ENCODE measurements at regions not wholly inside any gene's neighbourhood (a gene's known extent, or its start where the extent isn't known, plus 50 kb on each side); places are given as distances from the start of the nearest gene placed in this dataset.

- Histone ChIP-seq H3K4me1 (ENCODE audit: control insufficient read depth, insufficient read depth, low read length) (no peaks in the 10 kb centered on the region), H3K4me2 (ENCODE audit: control insufficient read depth, insufficient read depth) (no peak overlapping the region), H3K27ac (ENCODE audit: control insufficient read depth, insufficient read depth) (no peak overlapping the region), H3K27me3 (replicated peaks in 1 of 2; ENCODE audit: control insufficient read depth in 2 of 2, insufficient read depth in 2 of 2, low read length in 1 of 2) (no peaks in the 10 kb centered on the region), H2AFZ (ENCODE audit: control insufficient read depth, low read depth, low read length) (no peak overlapping the region), H3K36me3 (ENCODE audit: control insufficient read depth in 2 of 2, insufficient read depth in 2 of 2, low read length in 1 of 2) (no peaks in the 10 kb centered on the region), H3K4me3 (no peak overlapping the region), H3K9ac (ENCODE audit: control insufficient read depth, insufficient read depth, low read length) (no peak overlapping the region), H3K9me3 (replicated peaks; ENCODE audit: control insufficient read depth, insufficient read depth, low read length) (no peaks in the 10 kb centered on the region), H4K20me1 (ENCODE audit: control insufficient read depth, insufficient read depth) (no peaks in the 10 kb centered on the region), H3K79me2 (ENCODE audit: control insufficient read depth, insufficient read depth, low read length) (no peaks in the 10 kb centered on the region)
- in situ Hi-C loops (cut with MboI), result no loop called here
- ChIA-PET POLR2A (no interaction called here), CTCF (no interaction called here), RAD21 (ENCODE audit: unreplicated experiment) (no interaction called here), SMC1A (ENCODE audit: uncharacterized antibody, unreplicated experiment) (no interaction called here)
- no peak for TF ChIP-seq ZNF592 (IDR thresholded peaks at IDR 0.05)
- no peak for TF ChIP-seq MLLT1 (IDR thresholded peaks at IDR 0.05)
- BruUV-seq (replicated peaks), result no TSS peak
- intact Hi-C loops (cut with micrococcal nuclease; ENCODE audit: unreplicated experiment), result no loop called here
- no peak for ATAC-seq
- no peak for DNase-seq (ENCODE audit: low read depth, low spot score)
- WGBS (ENCODE audit: insufficient coverage, insufficient replicate concordance, low lambda C conversion rate, missing lambda C conversion rate), result 100% methylated on average over 1 of the region's 1 CpG
- FAIRE-seq, result no peak
These were observed 1153.4 kb downstream of the FAT4 start for GRCh38 chr4:126468144-126468543.
